ENCODE measurements at regions not wholly inside any gene's neighbourhood (a gene's known extent, or its start where the extent isn't known, plus 50 kb on each side); places are given as distances from the start of the nearest gene placed in this dataset.

DNA sequence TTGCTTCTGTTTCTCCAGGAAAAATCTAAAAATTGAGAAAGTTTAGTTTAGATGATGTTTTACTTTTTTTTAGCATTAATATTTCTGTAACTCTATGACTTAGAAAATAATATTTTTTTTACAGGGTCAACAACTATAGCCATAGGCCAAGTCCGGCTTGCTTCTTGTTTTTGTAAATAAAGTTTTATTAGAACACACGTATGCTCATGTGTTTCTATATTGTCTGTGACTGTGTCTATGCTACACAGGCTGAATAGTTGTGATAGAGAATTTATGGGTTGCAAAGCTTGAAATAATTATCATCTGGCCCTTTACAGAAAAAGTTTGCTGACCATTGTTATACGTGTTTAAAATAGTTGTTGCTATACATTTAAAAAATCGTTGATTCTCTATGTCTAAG is 399.2 kb downstream of the EPM2A start:
- Mint-ChIP-seq H3K27me3 (ENCODE audit: unreplicated experiment) (no peaks in the 10 kb centered on the region), H3K4me3 (ENCODE audit: unreplicated experiment) (no peak overlapping the region), H3K9me3 (ENCODE audit: unreplicated experiment) (no peaks in the 10 kb centered on the region), H3K36me3 (ENCODE audit: unreplicated experiment) (no peaks in the 10 kb centered on the region), H3K27ac (ENCODE audit: unreplicated experiment) (no peak overlapping the region), H3K4me1 (ENCODE audit: low read depth, unreplicated experiment) (no peaks in the 10 kb centered on the region)
- TF ChIP-seq, protein P1, sequence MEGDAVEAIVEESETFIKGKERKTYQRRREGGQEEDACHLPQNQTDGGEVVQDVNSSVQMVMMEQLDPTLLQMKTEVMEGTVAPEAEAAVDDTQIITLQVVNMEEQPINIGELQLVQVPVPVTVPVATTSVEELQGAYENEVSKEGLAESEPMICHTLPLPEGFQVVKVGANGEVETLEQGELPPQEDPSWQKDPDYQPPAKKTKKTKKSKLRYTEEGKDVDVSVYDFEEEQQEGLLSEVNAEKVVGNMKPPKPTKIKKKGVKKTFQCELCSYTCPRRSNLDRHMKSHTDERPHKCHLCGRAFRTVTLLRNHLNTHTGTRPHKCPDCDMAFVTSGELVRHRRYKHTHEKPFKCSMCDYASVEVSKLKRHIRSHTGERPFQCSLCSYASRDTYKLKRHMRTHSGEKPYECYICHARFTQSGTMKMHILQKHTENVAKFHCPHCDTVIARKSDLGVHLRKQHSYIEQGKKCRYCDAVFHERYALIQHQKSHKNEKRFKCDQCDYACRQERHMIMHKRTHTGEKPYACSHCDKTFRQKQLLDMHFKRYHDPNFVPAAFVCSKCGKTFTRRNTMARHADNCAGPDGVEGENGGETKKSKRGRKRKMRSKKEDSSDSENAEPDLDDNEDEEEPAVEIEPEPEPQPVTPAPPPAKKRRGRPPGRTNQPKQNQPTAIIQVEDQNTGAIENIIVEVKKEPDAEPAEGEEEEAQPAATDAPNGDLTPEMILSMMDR (IDR thresholded peaks at IDR 0.05; ENCODE audit: partially characterized antibody, unreplicated experiment): no peak
- no peak for DNase-seq

DNA sequence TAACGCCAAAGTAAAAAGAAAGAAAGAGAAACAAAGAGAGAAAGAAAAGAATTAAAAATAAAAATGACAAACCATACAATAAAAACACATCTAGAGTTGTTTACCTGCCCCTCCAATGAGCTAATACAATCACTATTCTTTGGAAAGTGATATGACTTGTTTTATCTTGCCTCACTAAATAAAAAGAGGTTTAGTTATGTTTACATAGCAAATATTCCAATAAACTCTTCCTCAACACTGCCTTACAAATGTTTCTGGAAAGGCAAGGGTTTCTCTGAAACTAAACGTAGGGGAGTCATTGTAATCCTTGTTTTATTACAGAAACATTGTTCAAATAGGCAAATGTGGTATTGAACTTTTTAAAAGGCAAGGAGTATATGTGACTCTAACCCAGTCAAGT is 396.2 kb downstream of the EPM2A start:
- Mint-ChIP-seq H3K27me3 (ENCODE audit: unreplicated experiment) (no peaks in the 10 kb centered on the region), H3K4me3 (ENCODE audit: unreplicated experiment) (no peak overlapping the region), H3K9me3 (ENCODE audit: unreplicated experiment) (no peaks in the 10 kb centered on the region), H3K27ac (ENCODE audit: unreplicated experiment) (no peak overlapping the region), H3K4me1 (ENCODE audit: low read depth, unreplicated experiment) (no peaks in the 10 kb centered on the region), H3K36me3 (ENCODE audit: unreplicated experiment) (no peaks in the 10 kb centered on the region)
- TF ChIP-seq, protein P1 (IDR thresholded peaks at IDR 0.05; ENCODE audit: partially characterized antibody, unreplicated experiment): no peak
- no peak for DNase-seq

DNA sequence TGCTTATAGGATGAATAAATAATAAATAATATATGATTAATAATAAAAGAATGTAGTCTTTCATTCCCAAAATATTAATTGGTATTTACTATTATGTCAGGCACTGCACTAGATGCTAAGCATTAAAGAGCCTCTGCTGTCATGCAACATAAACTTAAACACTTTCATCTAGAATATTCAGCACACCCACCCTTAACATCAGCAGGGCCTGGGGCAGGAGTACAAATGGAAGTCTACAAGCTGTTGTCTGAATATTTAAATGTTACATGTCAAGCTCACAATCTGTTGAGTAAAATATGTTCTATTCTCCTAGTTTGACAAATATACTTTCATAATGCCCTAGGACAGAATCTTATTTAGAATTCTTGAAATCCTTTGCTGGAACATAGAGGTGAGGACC is 395.1 kb downstream of the EPM2A start:
- Mint-ChIP-seq H3K27ac (ENCODE audit: unreplicated experiment) (no peak overlapping the region), H3K27me3 (ENCODE audit: unreplicated experiment) (no peaks in the 10 kb centered on the region), H3K4me1 (ENCODE audit: low read depth, unreplicated experiment) (no peaks in the 10 kb centered on the region), H3K4me3 (ENCODE audit: unreplicated experiment) (no peak overlapping the region), H3K9me3 (ENCODE audit: unreplicated experiment) (no peaks in the 10 kb centered on the region), H3K36me3 (ENCODE audit: unreplicated experiment) (no peaks in the 10 kb centered on the region)
- TF ChIP-seq, protein P1 (IDR thresholded peaks at IDR 0.05; ENCODE audit: partially characterized antibody, unreplicated experiment): no peak
- no peak for DNase-seq

DNA sequence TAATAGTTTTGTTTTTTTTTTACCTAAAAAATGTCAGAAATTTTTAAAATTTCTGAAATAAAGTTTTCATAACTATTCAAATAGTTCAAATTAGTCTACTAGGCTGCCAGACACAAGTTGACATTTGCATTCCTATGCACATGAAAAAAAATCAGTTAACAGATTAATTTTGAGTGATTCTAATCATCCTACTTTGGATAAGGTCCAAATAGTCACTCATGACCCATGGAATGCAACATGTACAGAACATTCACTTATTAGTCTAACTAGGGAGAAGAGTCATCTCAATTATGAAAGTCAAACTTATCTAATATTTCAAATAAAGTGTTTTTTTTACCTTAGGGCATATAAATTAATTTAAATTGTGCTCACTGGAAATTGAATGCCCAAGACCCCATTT is 390.2 kb downstream of the EPM2A start:
- Mint-ChIP-seq H3K27me3 (ENCODE audit: unreplicated experiment) (no peaks in the 10 kb centered on the region), H3K27ac (ENCODE audit: unreplicated experiment) (no peak overlapping the region), H3K4me1 (ENCODE audit: low read depth, unreplicated experiment) (peaks cover 10% of the 10 kb centered on the region), H3K36me3 (ENCODE audit: unreplicated experiment) (no peaks in the 10 kb centered on the region), H3K9me3 (ENCODE audit: unreplicated experiment) (no peaks in the 10 kb centered on the region), H3K4me3 (ENCODE audit: unreplicated experiment) (no peak overlapping the region)
- DNase-seq: no peak
- TF ChIP-seq, protein P1 (IDR thresholded peaks at IDR 0.05; ENCODE audit: partially characterized antibody, unreplicated experiment): no peak

DNA sequence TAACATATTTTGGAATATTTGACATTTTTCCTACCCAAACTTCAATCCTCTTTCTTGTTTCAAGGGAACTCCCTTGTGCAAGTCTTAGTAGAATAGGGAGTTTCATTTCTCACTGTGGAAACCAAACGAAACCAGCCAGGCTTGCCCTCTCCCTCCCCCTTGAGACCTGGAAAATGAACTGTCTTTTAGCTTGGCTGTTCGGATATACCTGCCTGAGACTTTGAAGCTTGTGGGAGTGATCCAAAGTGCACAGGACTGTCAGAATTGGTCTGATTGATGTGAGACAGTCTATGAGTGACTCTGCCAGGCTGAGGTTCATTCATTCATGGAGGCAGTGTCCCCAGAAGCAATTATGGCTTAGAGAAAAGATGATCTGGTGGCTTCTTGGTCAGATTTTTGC is 388.1 kb downstream of the EPM2A start:
- no peaks in the 10 kb centered on the region for H3K36me3 Mint-ChIP-seq (ENCODE audit: unreplicated experiment)
- no peak for DNase-seq
- H3K4me3 Mint-ChIP-seq (ENCODE audit: unreplicated experiment): no peak overlapping the region
- TF ChIP-seq, protein P1 (IDR thresholded peaks at IDR 0.05; ENCODE audit: partially characterized antibody, unreplicated experiment): no peak
- no peaks in the 10 kb centered on the region for H3K27me3 Mint-ChIP-seq (ENCODE audit: unreplicated experiment)
- no peak overlapping the region for H3K27ac Mint-ChIP-seq (ENCODE audit: unreplicated experiment)
- H3K4me1 Mint-ChIP-seq (ENCODE audit: low read depth, unreplicated experiment): peaks cover 20% of the 10 kb centered on the region
- H3K9me3 Mint-ChIP-seq (ENCODE audit: unreplicated experiment): no peaks in the 10 kb centered on the region
